H1 (cell line): ENCODE measurements at regions not wholly inside any gene's neighbourhood (a gene's known extent, or its start where the extent isn't known, plus 50 kb on each side); places are given as distances from the start of the nearest gene placed in this dataset.

ENCODE experiments used
- CTCF ChIA-PET: fragments of 300-600 bp; sonication (Branson Sonifier 250); formaldehyde crosslinking; loops from one replicate; lab custom pipeline; 2021; ENCODE audit not compliant: partially characterized antibody; lab: Charles Lee
- POLR2A ChIA-PET: fragments of 300-600 bp; sonication (Branson Sonifier 250); formaldehyde crosslinking; loops from one replicate; lab custom pipeline; 2021; ENCODE audit warnings: inconsistent platforms; ENCODE audit not compliant: partially characterized antibody; lab: Charles Lee
- DNase-seq, 2 experiments: peaks; one replicate each; pipeline versions ENCODE4 v3.0.0 to v3.0.0-alpha.2; 2010 to 2022; ENCODE audit warnings: low spot score in 2 of 2, low read depth in 1 of 2, mixed read lengths in 1 of 2
- FAIRE-seq: peaks from 2 replicates; lab custom pipeline; 2011; peaks lifted over from hg19 to GRCh38; lab: Jason Lieb, UNC
- H2AFZ ChIP-seq: 2 replicates; pipeline ENCODE4 v1.8.1; 2012; ENCODE audit warnings: low read length, inconsistent platforms
- H2AK5ac ChIP-seq: 2 replicates; pipeline ENCODE4 v1.6.1; 2013; ENCODE audit warnings: low read depth, low read length
- H2BK120ac ChIP-seq: replicated peaks from 2 replicates; pipeline ENCODE3; 2013; ENCODE audit warnings: low read depth, low read length, inconsistent platforms
- H2BK12ac ChIP-seq: 2 replicates; pipeline ENCODE4 v1.6.1; 2013; ENCODE audit warnings: low read depth, low read length
- H2BK15ac ChIP-seq: 2 replicates; pipeline ENCODE4 v1.6.1; 2013; ENCODE audit warnings: low read length
- H2BK20ac ChIP-seq: 2 replicates; pipeline ENCODE4 v1.6.1; 2013; ENCODE audit warnings: low read length
- H2BK5ac ChIP-seq: 2 replicates; pipeline ENCODE4 v1.6.1; 2013; ENCODE audit warnings: low read depth, low read length
- H3K14ac ChIP-seq: 2 replicates; pipeline ENCODE4 v1.6.1; 2013; ENCODE audit warnings: inconsistent platforms; ENCODE audit not compliant: insufficient read length
- H3K18ac ChIP-seq: 2 replicates; pipeline ENCODE4 v1.6.1; 2013; ENCODE audit warnings: low read length; ENCODE audit errors: extremely low read depth
- H3K23ac ChIP-seq: 2 replicates; pipeline ENCODE4 v1.6.1; 2013; ENCODE audit warnings: inconsistent platforms; ENCODE audit not compliant: insufficient read length
- H3K23me2 ChIP-seq: 2 replicates; pipeline ENCODE4 v1.6.1; 2013; ENCODE audit warnings: low read depth, low read length
- H3K27ac ChIP-seq: 2 replicates; pipeline ENCODE4 v1.6.1; 2011; ENCODE audit warnings: low read depth, low read length, inconsistent platforms
- H3K27me3 ChIP-seq, 4 experiments: replicated peaks in 1 of 4; 1 replicate in 1 of 4; 2 replicates in 3 of 4; pipeline versions ENCODE4 v1.6.1 to v1.8.1; 2011 to 2013; ENCODE audit warnings: low read length in 3 of 4, mild to moderate bottlenecking in 3 of 4, inconsistent platforms in 2 of 4, mixed read lengths in 2 of 4, moderate library complexity in 1 of 4; ENCODE audit not compliant: control insufficient read depth in 3 of 4, insufficient read depth in 3 of 4; ENCODE audit errors: extremely low read depth in 1 of 4
- H3K36me3 ChIP-seq, 4 experiments: 2 replicates each; pipeline versions ENCODE4 v1.6.1 to v1.8.1; 2011 to 2013; ENCODE audit warnings: mild to moderate bottlenecking in 4 of 4, low read length in 3 of 4, moderate library complexity in 2 of 4, control low read depth in 1 of 4, inconsistent platforms in 1 of 4; ENCODE audit not compliant: insufficient read depth in 4 of 4, control insufficient read depth in 2 of 4
- H3K4ac ChIP-seq: replicated peaks from 2 replicates; pipeline ENCODE3; 2013; ENCODE audit warnings: low read length, low read depth, mixed read lengths, inconsistent platforms; ENCODE audit not compliant: insufficient read length
- H3K4me1 ChIP-seq, 4 experiments: replicated peaks in 1 of 4; 1 replicate in 1 of 4; 2 replicates in 3 of 4; pipeline versions ENCODE4 v1.6.1 to v1.8.1; 2011 to 2013; ENCODE audit warnings: low read length in 3 of 4, inconsistent platforms in 2 of 4, mixed read lengths in 1 of 4; ENCODE audit not compliant: insufficient read depth in 4 of 4, control insufficient read depth in 3 of 4
- H3K4me2 ChIP-seq, 2 experiments: 2 replicates each; pipeline versions ENCODE4 v1.6.1 to v1.8.1; 2011 to 2013; ENCODE audit warnings: low read depth in 2 of 2, low read length in 2 of 2, control low read depth in 1 of 2, inconsistent platforms in 1 of 2, mild to moderate bottlenecking in 1 of 2; ENCODE audit not compliant: insufficient read depth in 1 of 2
- H3K4me3 ChIP-seq, 4 experiments: fragments of 200-600, 300-600 bp in 1 of 4; sonication (generic), shearing (Covaris generic), sonication (Bioruptor Twin) in 1 of 4; 2 replicates each; pipeline versions ENCODE4 v1.5.1 to v1.8.1; 2011 to 2016; ENCODE audit warnings: low read length in 4 of 4, low read depth in 3 of 4, control low read depth in 2 of 4, inconsistent platforms in 2 of 4, mild to moderate bottlenecking in 2 of 4, mixed read lengths in 1 of 4, moderate library complexity in 1 of 4; ENCODE audit not compliant: insufficient read depth in 2 of 4; ENCODE audit errors: extremely low read depth in 1 of 4
- H3K56ac ChIP-seq: replicated peaks from 2 replicates; pipeline ENCODE3; 2013; ENCODE audit warnings: low read depth, mild to moderate bottlenecking, mixed read lengths, low read length, inconsistent platforms; ENCODE audit not compliant: insufficient read length
- H3K79me1 ChIP-seq: 2 replicates; pipeline ENCODE4 v1.6.1; 2013; ENCODE audit warnings: low read depth, low read length, control low read depth
- H3K79me2 ChIP-seq, 2 experiments: 2 replicates each; pipeline versions ENCODE4 v1.6.1 to v1.8.1; 2012 to 2013; ENCODE audit warnings: low read length in 2 of 2, mild to moderate bottlenecking in 2 of 2, inconsistent platforms in 1 of 2; ENCODE audit not compliant: insufficient read depth in 2 of 2, control insufficient read depth in 1 of 2
- H3K9ac ChIP-seq, 4 experiments: replicated peaks in 1 of 4; 1 replicate in 1 of 4; 2 replicates in 3 of 4; pipeline versions ENCODE4 v1.6.1 to v1.8.1; 2011 to 2013; ENCODE audit warnings: low read depth in 3 of 4, low read length in 3 of 4, control low read depth in 2 of 4, mild to moderate bottlenecking in 2 of 4, moderate library complexity in 2 of 4, inconsistent platforms in 1 of 4; ENCODE audit errors: extremely low read depth in 1 of 4
- H3K9me3 ChIP-seq, 2 experiments: 2 replicates each; pipeline versions ENCODE4 v1.6.1 to v1.8.1; 2012 to 2013; ENCODE audit warnings: mild to moderate bottlenecking in 2 of 2, moderate library complexity in 2 of 2, control low read depth in 1 of 2, inconsistent platforms in 1 of 2, low read depth in 1 of 2, low read length in 1 of 2, mixed read lengths in 1 of 2; ENCODE audit not compliant: insufficient read depth in 2 of 2
- H4K20me1 ChIP-seq, 2 experiments: replicated peaks in 1 of 2; 2 replicates each; pipeline versions ENCODE3 to v1.8.1; 2011 to 2013; ENCODE audit warnings: inconsistent platforms in 2 of 2, low read length in 2 of 2, mild to moderate bottlenecking in 1 of 2; ENCODE audit not compliant: insufficient read depth in 2 of 2, control insufficient read depth in 1 of 2
- H4K5ac ChIP-seq: 2 replicates; pipeline ENCODE4 v1.6.1; 2013; ENCODE audit warnings: low read length, low read depth, mixed read lengths, inconsistent platforms; ENCODE audit not compliant: insufficient read length
- H4K8ac ChIP-seq: 2 replicates; pipeline ENCODE4 v1.8.0; 2013; ENCODE audit warnings: mild to moderate bottlenecking, moderate library complexity, low read length, inconsistent platforms; ENCODE audit not compliant: insufficient read depth; ENCODE audit errors: extremely low read depth
- H4K91ac ChIP-seq: replicated peaks from 2 replicates; pipeline ENCODE3; 2013; ENCODE audit warnings: low read length, mixed read lengths, inconsistent platforms; ENCODE audit not compliant: insufficient read length
- ATF2 ChIP-seq: IDR thresholded peaks from 2 replicates; pipeline ENCODE4 v1.6.1; 2012; ENCODE audit warnings: low read length, inconsistent platforms
- BCL11A ChIP-seq, 2 experiments: IDR thresholded peaks; one replicate each; pipeline ENCODE4 v1.6.1; 2011; ENCODE audit warnings: low read depth in 2 of 2, low read length in 2 of 2, mild to moderate bottlenecking in 2 of 2
- CHD1 ChIP-seq: IDR thresholded peaks from 2 replicates; pipeline ENCODE4 v1.6.1; 2012; ENCODE audit warnings: low read depth, low read length, improper control_type of control experiment
- E2F6 ChIP-seq: IDR thresholded peaks from 2 replicates; pipeline ENCODE4 v1.6.1; 2012; ENCODE audit warnings: inconsistent platforms
- HDAC2 ChIP-seq, 2 experiments: fragments of 300-600 bp in 1 of 2; sonication (generic) in 1 of 2; IDR thresholded peaks; 2 replicates each; pipeline ENCODE4 v1.6.1; 2011 to 2012; ENCODE audit warnings: low read depth in 2 of 2, low read length in 2 of 2, mild to moderate bottlenecking in 2 of 2, moderate library complexity in 2 of 2, borderline replicate concordance in 1 of 2, inconsistent platforms in 1 of 2
- JUND ChIP-seq: IDR thresholded peaks from 2 replicates; pipeline ENCODE4 v1.6.1; 2011; ENCODE audit warnings: mild to moderate bottlenecking, improper control_type of control experiment, low read length
- KDM5A ChIP-seq: fragments of 200-600 bp; IDR thresholded peaks from 2 replicates; pipeline ENCODE4 v1.7.1; 2012; ENCODE audit warnings: mild to moderate bottlenecking, low read length, inconsistent platforms, mixed read lengths
- NANOG ChIP-seq: IDR thresholded peaks from 2 replicates; pipeline ENCODE4 v1.6.1; 2011; ENCODE audit warnings: low read length, low read depth, mild to moderate bottlenecking, inconsistent platforms; ENCODE audit not compliant: insufficient read depth, poor library complexity, severe bottlenecking
- POU5F1 ChIP-seq: IDR thresholded peaks from 2 replicates; pipeline ENCODE4 v1.6.1; 2011; ENCODE audit warnings: low read depth, mild to moderate bottlenecking, low read length, moderate library complexity
- SUZ12 ChIP-seq: fragments of 200-600 bp; sonication (generic); IDR thresholded peaks from 2 replicates; pipeline ENCODE4 v1.6.1; 2012; ENCODE audit warnings: mild to moderate bottlenecking, inconsistent platforms, low read length, moderate library complexity, mixed read lengths
- TBP ChIP-seq: IDR thresholded peaks from 2 replicates; pipeline ENCODE4 v1.6.1; 2011; ENCODE audit warnings: low read depth, low read length, improper control_type of control experiment
- WGBS, 2 experiments: shearing (Covaris generic) in 1 of 2; methylation state at CpG; one replicate each; pipeline versions ENCODE4 v1.1.6 to v1.1.7; 2013 to 2015; ENCODE audit warnings: low lambda C conversion rate in 2 of 2, mixed read lengths in 2 of 2, inconsistent platforms in 1 of 2, low coverage in 1 of 2, missing lambda C conversion rate in 1 of 2; ENCODE audit not compliant: insufficient replicate concordance in 2 of 2, insufficient coverage in 1 of 2, insufficient read length in 1 of 2; ENCODE audit errors: extremely low coverage in 1 of 2, missing lambda C conversion rate in 1 of 2; 5-methylcytosine and 5-hydroxymethylcytosine counted together
- TF ChIP-seq, protein P1 (sequence below): IDR thresholded peaks from 2 replicates; pipeline ENCODE4 v1.6.1; 2012; ENCODE audit warnings: inconsistent platforms

DNA sequence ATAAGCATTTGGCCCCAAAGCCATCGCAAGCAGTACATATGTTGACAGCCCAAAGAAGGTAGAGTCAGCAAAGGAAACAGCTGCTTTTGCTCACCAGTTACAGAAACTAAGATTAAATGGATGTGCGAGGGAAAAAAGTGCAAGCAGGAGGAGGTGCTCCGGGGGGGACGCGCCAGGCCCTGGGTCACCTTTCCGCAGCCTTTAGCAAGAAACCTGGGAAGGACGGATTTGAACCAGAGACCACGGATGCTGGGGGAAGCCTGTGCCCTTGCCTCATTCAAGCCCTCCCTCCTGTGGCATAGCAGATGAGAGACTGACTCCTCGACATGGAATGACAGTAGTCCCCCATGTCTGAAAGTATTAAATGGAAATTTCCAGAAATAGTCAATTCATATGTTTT is 405.6 kb upstream of the PRKCQ start:
- Histone ChIP-seq H4K8ac (no peak overlapping the region), H4K5ac (no peak overlapping the region), H3K9ac (no peak overlapping the region), H3K27ac (no peak overlapping the region), H3K56ac (no peak overlapping the region), H3K4me2 (no peak overlapping the region), H2BK12ac (no peak overlapping the region), H2AK5ac (no peak overlapping the region), H2BK20ac (no peak overlapping the region), H3K27me3 (no peaks in the 10 kb centered on the region), H3K23me2 (no peaks in the 10 kb centered on the region), H3K14ac (no peak overlapping the region), H3K4ac (no peak overlapping the region), H2BK120ac (peak overlapping the region; percentile 21), H3K4me1 (no peaks in the 10 kb centered on the region), H3K4me3 (no peak overlapping the region), H3K79me2 (no peaks in the 10 kb centered on the region), H3K18ac (no peak overlapping the region), H3K79me1 (no peaks in the 10 kb centered on the region), H3K23ac (no peak overlapping the region), H2BK5ac (no peak overlapping the region), H2BK15ac (no peak overlapping the region), H2AFZ (no peak overlapping the region), H3K9me3 (no peaks in the 10 kb centered on the region), H4K91ac (peak overlapping the region; percentile 26), H3K36me3 (no peaks in the 10 kb centered on the region), H4K20me1 (no peaks in the 10 kb centered on the region)
- FAIRE-seq (no peak), DNase-seq (no peak)
- WGBS, 2 experiments: 90% methylated on average over 9 of the region's 9 CpGs; no CpG with 5 or more reads in 1 of the 2 experiments
- ChIA-PET POLR2A (no interaction called here), CTCF (interaction anchor here (1.1 kb wide), 2 partner anchors 9 to 67 kb away, joined by 3 to 5 read pairs; no protein-coding TSS in a partner anchor)
- no peak for TF ChIP-seq ATF2
- no peak for TF ChIP-seq HDAC2 (IDR thresholded peaks at IDR 0.05; ENCODE audit: borderline replicate concordance in 1 of 2, low read depth in 2 of 2, low read length in 2 of 2)
- no peak for TF ChIP-seq NANOG
- TF ChIP-seq TBP: no peak
- TF ChIP-seq JUND: no peak
- no peak for TF ChIP-seq BCL11A (IDR thresholded peaks at IDR 0.05; ENCODE audit: low read depth in 2 of 2, low read length in 2 of 2)
- TF ChIP-seq CHD1: no peak
- TF ChIP-seq POU5F1: no peak
- no peak for TF ChIP-seq SUZ12
- TF ChIP-seq, protein P1, sequence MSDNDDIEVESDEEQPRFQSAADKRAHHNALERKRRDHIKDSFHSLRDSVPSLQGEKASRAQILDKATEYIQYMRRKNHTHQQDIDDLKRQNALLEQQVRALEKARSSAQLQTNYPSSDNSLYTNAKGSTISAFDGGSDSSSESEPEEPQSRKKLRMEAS: no peak
- TF ChIP-seq E2F6: no peak
- TF ChIP-seq KDM5A: no peak
